HUDEP-2 (cell line): ENCODE measurements at regions not wholly inside any gene's neighbourhood (a gene's known extent, or its start where the extent isn't known, plus 50 kb on each side); places are given as distances from the start of the nearest gene placed in this dataset.
A peak's percentile ranks its signal among the peaks of the same experiment; 100 is the strongest.
"Not testable (repeated sequence)": the region's sequence is repeated elsewhere in the genome, so short reads cannot be mapped to it uniquely, and the experiment has no call there.

Experiments used
- DNase-seq, 76 experiments: peaks; one replicate each; lab custom pipeline; 2025; ENCODE audit not compliant: unreplicated experiment in 76 of 76; lab: John Stamatoyannopoulos, UW

DNA sequence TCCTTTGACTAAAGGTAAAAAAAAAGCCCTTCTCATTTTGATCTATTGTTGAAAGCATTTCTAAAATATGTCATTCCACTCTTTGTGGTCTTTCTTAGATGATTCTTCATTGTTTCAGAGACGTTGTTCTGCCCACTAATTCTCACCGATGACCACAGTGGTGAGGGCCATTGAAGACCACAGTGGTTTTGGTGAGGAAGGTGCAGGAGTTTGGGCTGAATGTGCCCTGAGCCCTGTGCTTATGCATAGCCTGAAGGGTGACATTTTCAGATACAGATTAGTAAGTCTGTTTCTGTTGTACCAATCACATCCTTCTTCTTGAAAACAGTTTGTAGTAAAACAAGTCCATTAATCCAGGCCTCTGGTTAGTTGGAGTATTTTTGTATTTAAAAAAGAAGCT, 251.3 kb upstream of the ATP5MC3 start:
- no peak for DNase-seq

DNA sequence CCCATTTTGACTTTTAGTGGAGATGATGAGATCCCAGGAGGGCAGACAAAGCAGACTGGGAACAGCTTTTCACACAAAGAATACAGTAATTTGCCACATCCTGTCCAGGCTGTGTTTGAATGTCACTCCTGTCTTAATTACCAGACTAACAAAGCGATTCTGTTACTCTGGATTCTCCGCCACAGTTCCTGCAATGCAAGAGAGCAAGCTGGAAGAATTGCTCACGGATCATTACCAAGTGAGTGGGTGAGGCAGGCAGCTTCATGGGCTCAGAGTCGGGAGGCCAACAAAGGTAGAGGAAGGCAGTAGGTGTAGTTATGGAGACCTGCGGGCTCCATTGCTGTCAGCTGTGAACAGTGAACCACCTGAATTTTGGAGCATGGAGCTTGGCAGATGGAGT, 250.5 kb upstream of the ATP5MC3 start:
- DNase-seq = no peak

DNA sequence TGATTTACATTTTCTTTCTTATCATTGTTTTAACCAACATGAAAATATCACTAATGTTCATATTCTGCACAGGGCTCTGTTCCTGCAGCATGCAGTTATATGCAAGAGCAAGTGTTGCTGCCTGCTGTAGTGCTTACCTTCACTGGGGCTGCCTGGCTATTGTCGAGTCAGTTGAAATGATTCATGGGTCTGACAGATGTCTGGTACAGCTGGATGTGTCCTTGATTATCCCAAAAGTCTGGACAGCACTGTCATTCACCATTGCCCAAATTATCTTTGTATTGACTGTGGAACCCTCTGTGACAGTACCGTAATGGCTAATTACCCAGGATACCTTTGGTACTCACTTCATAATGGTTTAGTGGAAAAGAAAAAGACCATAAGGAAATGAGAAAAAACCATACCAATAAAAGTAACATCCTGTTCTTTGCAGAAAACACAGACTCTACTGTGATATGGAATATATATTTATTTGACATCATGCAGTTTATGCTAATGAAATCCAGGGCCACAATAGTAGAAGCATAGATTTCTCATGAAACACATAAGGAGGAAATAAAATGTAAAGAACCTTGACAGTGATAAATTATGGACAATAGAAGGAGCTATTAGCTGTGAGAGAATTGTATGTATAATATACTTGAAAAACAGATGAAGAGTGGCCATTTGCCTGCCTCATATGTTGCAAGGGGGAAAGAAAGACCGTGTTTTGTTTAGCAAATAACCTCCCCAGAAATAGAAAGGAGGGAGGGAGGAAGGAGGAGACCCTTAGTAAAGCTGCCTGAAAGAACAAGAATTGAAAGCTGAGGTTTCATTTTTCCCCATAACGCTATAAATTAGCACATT, 249.8 kb upstream of the ATP5MC3 start:
- DNase-seq = no peak

- DNase-seq = no peak
These were observed 248.7 kb upstream of the ATP5MC3 start for GRCh38 chr2:175430236-175430635.

GRCh38 chr2:175418224-175418835, 236.8 kb upstream of the ATP5MC3 start:
- no peak for DNase-seq

- peak in 23 of 76 experiments; percentile 1 to 35 (median 7) for DNase-seq
These were observed 233.5 kb upstream of the ATP5MC3 start for GRCh38 chr2:175414882-175415487.

- DNase-seq = no peak
These were observed 232.8 kb upstream of the ATP5MC3 start for GRCh38 chr2:175414191-175414881.

DNA sequence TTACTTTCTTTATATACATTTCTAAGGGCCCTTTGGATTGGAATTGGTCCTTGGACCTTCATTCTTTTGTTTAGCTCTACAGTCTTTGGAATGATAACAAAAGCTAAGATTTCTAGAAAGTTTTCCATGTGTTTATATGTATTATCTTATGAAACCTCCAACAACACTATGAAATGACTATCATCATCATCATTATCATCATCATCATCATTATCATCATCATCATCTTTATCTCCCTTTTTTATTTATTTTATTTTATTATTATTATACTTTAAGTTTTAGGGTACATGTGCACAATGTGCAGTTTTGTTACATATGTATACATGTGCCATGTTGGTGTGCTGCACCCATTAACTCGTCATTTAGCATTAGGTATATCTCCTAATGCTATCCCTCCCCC, 229.4 kb upstream of the ATP5MC3 start:
- not testable (repeated sequence) for DNase-seq

DNA sequence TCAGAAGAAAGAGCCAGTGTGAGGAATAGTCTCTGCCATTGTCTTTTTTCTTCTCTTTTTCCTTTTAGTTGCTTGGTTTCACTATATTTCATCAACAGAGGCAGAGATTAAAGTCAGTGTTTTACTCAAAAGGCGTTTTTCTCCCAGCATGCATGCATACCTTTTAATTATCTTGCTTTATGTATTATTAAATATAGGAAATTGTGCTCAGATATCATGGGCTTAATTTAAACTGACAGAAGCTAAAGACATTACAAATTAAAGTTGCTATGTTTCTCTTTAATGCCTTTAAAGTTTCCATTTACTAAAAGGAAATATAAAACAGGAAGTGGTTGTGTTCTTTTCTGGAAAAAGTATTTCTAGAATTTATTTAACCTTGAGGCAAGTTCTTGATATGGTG, 223.3 kb upstream of the ATP5MC3 start:
- DNase-seq = no peak

DNA sequence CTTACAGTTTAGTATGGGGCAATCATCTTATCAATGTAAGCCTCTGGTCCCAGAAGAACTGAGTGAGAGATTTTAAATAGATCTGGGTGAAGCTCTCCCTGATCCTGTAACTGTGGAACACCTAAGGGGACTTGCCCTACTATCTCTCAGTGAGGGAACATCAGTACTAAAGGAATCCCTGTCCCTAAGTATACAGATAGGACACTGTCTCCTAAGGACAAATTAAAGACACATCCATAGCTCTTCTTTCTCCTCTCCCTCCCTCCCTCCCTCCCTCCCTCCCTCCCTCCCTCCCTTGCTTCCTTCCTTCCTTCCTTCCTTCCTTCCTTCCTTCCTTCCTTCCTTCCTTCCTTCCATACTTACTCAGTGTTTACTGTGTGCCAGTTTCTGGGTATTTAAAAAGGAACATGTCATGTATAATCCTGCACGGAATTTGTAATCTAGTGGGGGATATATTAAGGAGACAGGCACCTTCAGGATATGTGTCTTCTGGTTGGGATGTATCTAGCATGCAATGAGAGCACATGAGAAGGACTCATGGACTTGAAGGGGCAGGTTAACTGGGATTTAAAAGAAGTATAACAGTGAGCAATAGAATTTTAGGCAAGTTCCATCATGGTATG, 222.2 kb upstream of the ATP5MC3 start:
- DNase-seq = no peak

DNA sequence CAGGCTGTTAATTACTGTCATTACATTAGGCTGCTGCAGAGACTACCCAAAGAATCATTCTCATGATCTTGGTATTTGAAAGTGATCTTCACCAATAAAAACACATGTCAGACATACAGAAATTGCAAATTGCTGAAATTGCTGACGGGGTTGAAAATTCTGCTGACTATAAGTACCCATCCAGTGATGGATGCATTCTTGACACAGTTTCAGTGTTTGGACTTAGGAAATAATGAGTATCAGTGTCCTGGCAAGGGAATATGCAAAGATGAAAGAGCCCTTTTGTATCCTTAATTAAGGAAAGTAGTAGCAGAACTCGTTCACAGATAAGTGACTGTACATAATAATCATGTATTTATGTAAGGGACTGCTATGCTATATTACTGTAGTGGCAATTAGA, 221.1 kb upstream of the ATP5MC3 start:
- no peak for DNase-seq

GRCh38 chr2:175401956-175402469, 220.5 kb upstream of the ATP5MC3 start:
- no peak for DNase-seq

GRCh38 chr2:175400975-175401374, 219.5 kb upstream of the ATP5MC3 start:
- no peak for DNase-seq

GRCh38 chr2:175399326-175399725, 217.8 kb upstream of the ATP5MC3 start:
- DNase-seq = no peak

DNA sequence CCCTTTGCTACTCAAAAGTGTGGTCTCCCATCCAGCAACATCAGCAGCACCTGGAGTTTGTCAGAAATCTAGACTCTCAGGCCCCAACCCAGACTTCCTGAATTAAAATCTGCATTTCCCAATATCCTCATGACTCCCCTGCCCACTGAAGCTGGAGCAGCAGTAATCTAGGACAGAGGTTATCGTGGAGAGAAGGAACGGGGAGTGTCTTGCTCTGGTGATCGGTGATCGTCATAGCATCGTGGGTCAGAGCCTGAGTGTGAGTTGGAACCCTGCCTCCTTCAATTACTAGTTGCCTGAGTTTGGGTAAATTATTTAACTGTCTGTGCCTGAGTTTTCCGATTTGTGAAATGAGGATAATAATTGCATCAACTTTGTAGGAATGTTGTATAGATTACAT, 217.3 kb upstream of the ATP5MC3 start:
- no peak for DNase-seq

DNA sequence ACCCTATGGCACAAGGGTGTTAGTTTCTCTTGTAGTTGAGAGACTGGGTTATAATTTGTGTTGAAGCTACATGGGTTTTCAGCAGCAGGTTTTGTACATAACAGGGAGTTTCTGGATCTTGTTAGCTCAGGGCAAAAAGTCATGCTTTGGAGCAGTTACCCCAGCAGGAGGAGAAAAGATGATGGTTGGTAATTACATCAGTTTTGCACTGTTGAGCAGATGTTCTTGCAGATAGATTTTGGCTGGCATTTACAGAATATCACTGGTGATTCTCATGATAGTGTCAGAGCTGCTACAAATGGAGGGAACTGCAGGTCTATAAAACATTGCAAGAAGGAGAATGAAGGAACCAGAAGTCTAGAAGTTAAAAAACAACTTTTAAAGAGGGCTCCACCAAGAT, 215.2 kb upstream of the ATP5MC3 start:
- no peak for DNase-seq

DNA sequence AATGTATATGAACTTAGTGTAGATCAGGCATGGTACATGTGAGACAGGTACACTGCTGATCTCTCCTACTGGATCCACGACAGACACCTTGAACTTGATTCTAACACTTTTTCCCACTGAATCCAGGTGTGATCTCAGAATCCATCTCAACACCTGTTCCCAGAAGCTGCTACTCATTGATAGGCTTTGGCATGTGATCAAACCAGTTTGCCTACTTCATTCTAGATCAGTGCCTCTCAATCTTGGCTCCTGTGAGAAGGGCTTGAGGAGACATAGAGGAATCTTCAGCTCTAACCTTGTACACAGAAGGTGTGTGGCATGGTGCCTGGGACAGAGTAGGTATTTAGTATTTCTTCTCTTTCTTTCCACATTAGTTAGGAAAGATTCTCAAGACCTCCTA, 212.3 kb upstream of the ATP5MC3 start:
- DNase-seq = no peak

DNA sequence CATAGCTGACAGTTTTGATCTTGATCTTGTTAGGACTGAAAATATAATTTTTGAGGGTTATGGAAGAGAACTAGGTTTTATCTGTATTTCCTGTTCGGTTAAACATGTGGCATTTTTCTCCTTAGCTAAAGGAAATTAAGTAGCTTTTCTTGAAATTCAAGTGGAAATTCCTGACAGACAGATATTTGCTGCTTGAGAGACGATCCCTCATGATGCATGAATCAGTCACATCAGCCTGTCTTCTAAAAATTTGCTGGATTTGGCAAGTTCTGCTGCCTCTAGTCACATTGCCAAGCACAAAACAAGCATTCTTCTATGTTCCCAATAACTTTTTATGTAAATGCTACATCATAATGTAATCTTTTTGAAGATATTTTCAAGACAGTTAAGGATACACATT, 201.8 kb upstream of the ATP5MC3 start:
- DNase-seq = no peak

DNA sequence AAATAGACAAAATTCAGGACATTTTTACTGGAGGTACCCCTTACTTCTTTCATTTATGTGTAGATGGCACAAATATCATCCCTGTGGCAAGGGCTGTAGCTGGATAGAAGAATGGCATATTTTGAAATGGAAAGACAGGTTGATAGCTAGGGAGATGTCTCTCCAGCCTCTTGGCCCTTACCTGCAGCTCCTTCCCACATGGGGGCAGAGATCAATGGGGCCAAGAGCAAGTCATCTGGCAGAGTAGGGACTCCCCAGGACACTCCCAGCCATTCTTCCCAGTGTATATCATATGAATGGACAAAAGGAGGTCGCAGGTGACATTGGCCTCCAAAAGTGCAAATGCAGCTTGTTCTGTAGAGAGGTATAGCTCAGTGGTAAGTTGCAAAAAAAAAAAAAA, 192.2 kb upstream of the ATP5MC3 start:
- no peak for DNase-seq
